Trophoblast cell (in vitro differentiated cells and primary cell): ENCODE measurements at regions not wholly inside any gene's neighbourhood (a gene's known extent, or its start where the extent isn't known, plus 50 kb on each side); places are given as distances from the start of the nearest gene placed in this dataset.
A peak's percentile ranks its signal among the peaks of the same experiment; 100 is the strongest.
"Not testable (repeated sequence)": the region's sequence is repeated elsewhere in the genome, so short reads cannot be mapped to it uniquely, and the experiment has no call there.

Source experiments
- DNase-seq, 2 donors: peaks; one replicate each; pipeline ENCODE4 v3.0.0-alpha.2; 2016
- H2AFZ ChIP-seq: 2 replicates; pipeline ENCODE4 v1.6.1; 2013; ENCODE audit warnings: low read length, moderate library complexity, mild to moderate bottlenecking; ENCODE audit not compliant: insufficient read depth, poor library complexity
- H2AK5ac ChIP-seq: 2 replicates; pipeline ENCODE4 v1.6.1; 2013; ENCODE audit warnings: mild to moderate bottlenecking, low read length
- H2BK120ac ChIP-seq: 2 replicates; pipeline ENCODE4 v1.6.1; 2013; ENCODE audit warnings: low read length, mild to moderate bottlenecking, moderate library complexity; ENCODE audit not compliant: insufficient read depth, poor library complexity
- H2BK12ac ChIP-seq: 2 replicates; pipeline ENCODE4 v1.6.1; 2013; ENCODE audit warnings: mild to moderate bottlenecking, low read length, moderate library complexity
- H2BK5ac ChIP-seq: 2 replicates; pipeline ENCODE4 v1.6.1; 2013; ENCODE audit warnings: low read length, low read depth, moderate library complexity, mild to moderate bottlenecking; ENCODE audit not compliant: poor library complexity
- H3K14ac ChIP-seq: 2 replicates; pipeline ENCODE4 v1.6.1; 2013; ENCODE audit warnings: mild to moderate bottlenecking, low read length
- H3K18ac ChIP-seq: 2 replicates; pipeline ENCODE4 v1.6.1; 2013; ENCODE audit warnings: mild to moderate bottlenecking, low read length
- H3K23ac ChIP-seq: 2 replicates; pipeline ENCODE4 v1.6.1; 2013; ENCODE audit warnings: low read length
- H3K27ac ChIP-seq: 2 replicates; pipeline ENCODE4 v1.5.1; 2013; ENCODE audit warnings: low read depth, mild to moderate bottlenecking, inconsistent platforms, low read length, moderate library complexity
- H3K27me3 ChIP-seq: 2 replicates; pipeline ENCODE4 v1.6.1; 2013; ENCODE audit warnings: inconsistent platforms, mild to moderate bottlenecking, low read length, moderate library complexity; ENCODE audit not compliant: insufficient read depth
- H3K36me3 ChIP-seq, 2 experiments: 1 replicate in 1 of 2; 2 replicates in 1 of 2; pipeline ENCODE4 v1.6.1; 2013; ENCODE audit warnings: low read length in 2 of 2, mild to moderate bottlenecking in 2 of 2, moderate library complexity in 1 of 2; ENCODE audit not compliant: insufficient read depth in 2 of 2, control insufficient read depth in 1 of 2
- H3K4ac ChIP-seq: 2 replicates; pipeline ENCODE4 v1.6.1; 2013; ENCODE audit warnings: low read depth, mild to moderate bottlenecking, low read length, moderate library complexity
- H3K4me1 ChIP-seq, 2 experiments: 1 replicate in 1 of 2; 2 replicates in 1 of 2; pipeline ENCODE4 v1.6.1; 2013; ENCODE audit warnings: low read length in 2 of 2, mild to moderate bottlenecking in 2 of 2, moderate library complexity in 1 of 2; ENCODE audit not compliant: insufficient read depth in 2 of 2, control insufficient read depth in 1 of 2
- H3K4me2 ChIP-seq: 2 replicates; pipeline ENCODE4 v1.6.1; 2013; ENCODE audit warnings: inconsistent platforms, mild to moderate bottlenecking, low read length, moderate library complexity
- H3K4me3 ChIP-seq: 2 replicates; pipeline ENCODE4 v1.5.1; 2013; ENCODE audit warnings: mild to moderate bottlenecking, low read depth, low read length, inconsistent platforms
- H3K79me1 ChIP-seq: one replicate; pipeline ENCODE4 v1.6.1; 2013; ENCODE audit warnings: low read length
- H3K79me2 ChIP-seq: 2 replicates; pipeline ENCODE4 v1.6.1; 2013; ENCODE audit warnings: low read length, mild to moderate bottlenecking; ENCODE audit not compliant: control insufficient read depth, insufficient read depth, poor library complexity
- H3K9ac ChIP-seq: 2 replicates; pipeline ENCODE4 v1.6.1; 2013; ENCODE audit warnings: mild to moderate bottlenecking, low read length
- H3K9me3 ChIP-seq: 2 replicates; pipeline ENCODE4 v1.6.1; 2013; ENCODE audit warnings: low read depth, mild to moderate bottlenecking, control low read depth, inconsistent platforms, low read length; ENCODE audit not compliant: insufficient read depth
- H4K12ac ChIP-seq: 2 replicates; pipeline ENCODE4 v1.6.1; 2013; ENCODE audit warnings: low read depth, mild to moderate bottlenecking, low read length, moderate library complexity
- H4K8ac ChIP-seq: 2 replicates; pipeline ENCODE4 v1.6.1; 2013; ENCODE audit warnings: low read depth, mild to moderate bottlenecking, low read length, moderate library complexity
- H4K91ac ChIP-seq: one replicate; pipeline ENCODE4 v1.6.1; 2013; ENCODE audit warnings: low read depth, mild to moderate bottlenecking, low read length, moderate library complexity
- WGBS: extraction: QIAGEN DNeasy Blood & Tissue Kit; methylation state at CpG from one replicate; pipeline ENCODE4 v1.1.7; 2013; ENCODE audit warnings: missing lambda C conversion rate; ENCODE audit not compliant: insufficient read length, insufficient coverage; ENCODE audit errors: extremely low coverage; 5-methylcytosine and 5-hydroxymethylcytosine counted together

DNA sequence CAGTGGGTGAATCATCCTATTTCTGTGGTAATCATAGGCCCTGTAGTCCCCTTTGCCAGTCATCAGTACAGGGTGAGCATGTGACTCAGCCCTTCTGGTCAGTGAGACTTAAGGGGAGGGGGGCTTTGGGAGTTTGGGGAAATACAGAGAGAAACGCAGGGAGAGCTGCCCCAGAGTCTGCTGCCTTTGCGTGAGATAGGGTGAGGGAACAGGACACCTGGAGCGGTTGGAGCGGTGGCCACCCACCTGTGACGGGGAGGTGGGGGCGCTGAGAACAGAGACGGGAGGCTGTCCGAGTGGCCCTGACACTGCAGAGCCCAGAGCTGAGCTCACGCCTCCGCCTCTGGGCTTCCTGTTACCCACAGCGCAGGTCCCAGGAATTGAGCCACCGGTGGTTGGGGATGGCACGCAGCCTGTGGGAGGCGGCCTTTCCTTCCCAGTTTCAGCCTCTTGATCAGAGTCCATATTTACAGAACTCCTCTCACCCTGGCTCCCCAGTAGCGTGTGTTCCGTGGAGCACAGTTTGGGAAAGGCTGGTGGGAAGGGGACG lies 92.0 kb upstream of the ERCC6L2 start:
- Histone ChIP-seq H3K14ac (no peak overlapping the region), H4K8ac (no peak overlapping the region), H2BK12ac (no peak overlapping the region), H3K18ac (no peak overlapping the region), H3K9me3 (no peaks in the 10 kb centered on the region), H3K4me1 (peaks cover 0 to 3% of the 10 kb centered on the region in 2 experiments), H2BK5ac (no peak overlapping the region), H3K4me3 (no peak overlapping the region), H4K12ac (no peak overlapping the region), H3K27ac (no peak overlapping the region), H3K79me1 (peaks cover 2% of the 10 kb centered on the region), H3K9ac (no peak overlapping the region), H3K79me2 (no peaks in the 10 kb centered on the region), H3K4me2 (no peak overlapping the region), H3K27me3 (no peaks in the 10 kb centered on the region), H3K4ac (no peak overlapping the region), H2AK5ac (peak overlapping the region; percentile 49), H3K23ac (no peak overlapping the region), H3K36me3 (no peaks in the 10 kb centered on the region), H2BK120ac (no peak overlapping the region), H2AFZ (no peak overlapping the region), H4K91ac (peak overlapping the region; percentile 4)
- no CpG with 5 or more reads among the region's 17 CpGs for WGBS
- DNase-seq: no peak

DNA sequence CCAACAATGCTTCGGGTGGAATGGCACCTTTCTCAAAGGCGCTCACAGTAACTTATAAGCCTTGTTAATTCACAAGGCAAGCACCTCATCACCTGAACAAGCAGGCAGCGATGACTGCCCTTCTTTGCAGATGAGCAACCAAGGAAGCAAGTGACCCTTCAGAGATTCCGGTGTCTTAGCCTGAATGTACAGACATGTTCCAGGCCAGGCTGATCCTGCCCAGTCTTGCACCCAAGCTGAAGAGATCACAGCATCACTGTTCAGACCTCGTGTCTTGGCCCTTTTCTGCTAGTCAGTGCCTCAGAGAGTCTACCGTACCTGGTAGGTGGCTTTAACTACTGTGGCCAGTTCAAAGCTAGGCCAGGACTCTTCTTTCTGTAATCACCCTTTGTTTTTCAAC lies 94.7 kb upstream of the ERCC6L2 start:
- Histone ChIP-seq H3K4me1 (peaks cover 3% of the 10 kb centered on the region in 2 experiments), H3K23ac (no peak overlapping the region), H3K79me2 (no peaks in the 10 kb centered on the region), H3K9ac (no peak overlapping the region), H4K91ac (no peak overlapping the region), H4K8ac (no peak overlapping the region), H2BK5ac (no peak overlapping the region), H3K18ac (no peak overlapping the region), H3K4me3 (no peak overlapping the region), H2AK5ac (no peak overlapping the region), H4K12ac (no peak overlapping the region), H3K27ac (no peak overlapping the region), H3K27me3 (no peaks in the 10 kb centered on the region), H3K79me1 (peaks cover 2% of the 10 kb centered on the region), H3K4me2 (no peak overlapping the region), H2AFZ (no peak overlapping the region), H2BK120ac (no peak overlapping the region), H3K36me3 (no peaks in the 10 kb centered on the region), H3K9me3 (no peaks in the 10 kb centered on the region), H3K14ac (no peak overlapping the region), H2BK12ac (peak overlapping the region; percentile 67), H3K4ac (no peak overlapping the region)
- WGBS: no CpG with 5 or more reads among the region's 6 CpGs
- no peak for DNase-seq

DNA sequence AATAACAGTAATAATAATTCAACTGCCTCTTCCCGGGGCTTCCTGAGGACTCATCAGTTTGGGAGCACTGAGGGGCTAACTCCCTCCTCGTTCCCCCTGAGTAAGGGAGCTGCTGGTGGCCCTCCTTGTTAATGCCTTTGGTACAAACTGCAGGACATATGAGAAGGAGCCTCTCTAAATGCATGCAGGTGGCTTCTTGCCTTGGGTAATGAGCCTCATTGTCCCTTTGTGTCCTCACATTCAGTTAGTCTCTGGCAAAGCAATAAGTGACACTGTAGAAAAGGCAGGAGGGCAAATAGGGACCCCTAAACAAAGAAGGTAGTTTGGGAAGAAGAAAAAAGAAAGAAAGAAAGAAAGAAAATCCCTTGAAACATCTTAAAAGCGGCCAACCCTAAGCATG lies 95.4 kb upstream of the ERCC6L2 start:
- H3K9me3 ChIP-seq: no peaks in the 10 kb centered on the region
- no peak overlapping the region for H3K23ac ChIP-seq
- DNase-seq: no peak
- H3K36me3 ChIP-seq: no peaks in the 10 kb centered on the region
- no peak overlapping the region for H2BK5ac ChIP-seq
- H3K14ac ChIP-seq: no peak overlapping the region
- no peak overlapping the region for H3K9ac ChIP-seq
- no peak overlapping the region for H4K91ac ChIP-seq
- H2BK120ac ChIP-seq: no peak overlapping the region
- no peak overlapping the region for H3K4me2 ChIP-seq
- no peaks in the 10 kb centered on the region for H3K27me3 ChIP-seq
- no peak overlapping the region for H2AFZ ChIP-seq
- no peak overlapping the region for H4K12ac ChIP-seq
- H3K18ac ChIP-seq: no peak overlapping the region
- WGBS: no CpG with 5 or more reads among the region's 3 CpGs
- H3K4ac ChIP-seq: no peak overlapping the region
- H2AK5ac ChIP-seq: no peak overlapping the region
- no peaks in the 10 kb centered on the region for H3K79me2 ChIP-seq
- H2BK12ac ChIP-seq: no peak overlapping the region
- peaks cover 2% of the 10 kb centered on the region for H3K79me1 ChIP-seq
- H4K8ac ChIP-seq: no peak overlapping the region
- H3K4me1 ChIP-seq: peaks cover 3% of the 10 kb centered on the region in 2 experiments
- no peak overlapping the region for H3K27ac ChIP-seq
- H3K4me3 ChIP-seq: no peak overlapping the region

DNA sequence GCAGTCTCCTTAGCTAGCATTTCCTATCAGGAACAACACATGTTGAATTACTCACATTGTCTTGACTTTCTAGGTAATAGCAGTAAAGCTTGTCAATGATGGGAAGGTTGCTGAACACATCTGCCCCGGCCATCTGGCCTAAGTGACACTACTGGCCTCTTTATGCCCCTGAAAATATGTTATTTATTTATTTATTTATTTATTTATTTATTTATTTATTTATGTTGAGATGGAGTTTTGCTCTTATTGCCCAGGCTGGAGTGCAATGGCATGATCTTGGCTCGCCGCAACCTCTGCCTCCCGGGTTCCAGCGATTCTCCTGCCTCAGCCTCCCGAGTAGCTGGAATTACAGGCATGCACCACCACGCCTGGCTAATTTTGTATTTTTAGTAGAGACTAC lies 95.9 kb upstream of the ERCC6L2 start:
- H3K36me3 ChIP-seq, DNase-seq, H3K23ac ChIP-seq, H3K9ac ChIP-seq, H2BK120ac ChIP-seq, H4K12ac ChIP-seq, H3K27me3 ChIP-seq, H3K79me1 ChIP-seq, H2AFZ ChIP-seq, H2AK5ac ChIP-seq, H3K4me3 ChIP-seq, H2BK5ac ChIP-seq, H3K4ac ChIP-seq, H3K9me3 ChIP-seq, H2BK12ac ChIP-seq, H4K8ac ChIP-seq, H3K27ac ChIP-seq, H3K18ac ChIP-seq, H3K79me2 ChIP-seq, H3K4me2 ChIP-seq, H4K91ac ChIP-seq, H3K4me1 ChIP-seq, H3K14ac ChIP-seq: not testable (repeated sequence)
- WGBS: no CpG with 5 or more reads among the region's 7 CpGs
